ENCODE measurements at regions not wholly inside any gene's neighbourhood (a gene's known extent, or its start where the extent isn't known, plus 50 kb on each side); places are given as distances from the start of the nearest gene placed in this dataset.
"Not testable (repeated sequence)": the region's sequence is repeated elsewhere in the genome, so short reads cannot be mapped to it uniquely, and the experiment has no call there.

DNA sequence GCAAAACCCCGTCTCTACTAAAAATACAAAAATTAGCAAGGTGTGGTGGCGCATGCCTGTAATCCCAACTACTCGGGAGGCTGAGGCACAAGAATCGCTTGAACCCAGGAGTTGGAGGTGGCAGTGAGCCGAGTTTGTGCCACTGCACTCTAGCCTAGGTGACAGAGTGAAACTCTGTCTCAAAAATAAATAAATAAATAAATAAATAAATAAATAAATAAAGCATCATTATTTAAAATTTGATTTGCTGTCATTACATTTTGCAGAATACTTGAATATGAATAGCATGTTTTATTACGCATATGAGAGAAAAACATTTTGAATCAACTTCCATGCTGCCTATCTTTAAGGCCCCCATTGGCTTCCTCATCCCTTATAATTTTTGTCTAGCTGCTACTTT lies 53.4 kb upstream of the MED14 start:
- H3K27me3 Mint-ChIP-seq (ENCODE audit: low read depth); DNase-seq; H3K4me1 Mint-ChIP-seq (ENCODE audit: low read depth); H3K9me3 Mint-ChIP-seq; CTCF ChIA-PET; H3K27ac Mint-ChIP-seq; H3K36me3 Mint-ChIP-seq (ENCODE audit: low read depth); intact Hi-C loops (cut with micrococcal nuclease); H3K4me3 Mint-ChIP-seq: not testable (repeated sequence)

DNA sequence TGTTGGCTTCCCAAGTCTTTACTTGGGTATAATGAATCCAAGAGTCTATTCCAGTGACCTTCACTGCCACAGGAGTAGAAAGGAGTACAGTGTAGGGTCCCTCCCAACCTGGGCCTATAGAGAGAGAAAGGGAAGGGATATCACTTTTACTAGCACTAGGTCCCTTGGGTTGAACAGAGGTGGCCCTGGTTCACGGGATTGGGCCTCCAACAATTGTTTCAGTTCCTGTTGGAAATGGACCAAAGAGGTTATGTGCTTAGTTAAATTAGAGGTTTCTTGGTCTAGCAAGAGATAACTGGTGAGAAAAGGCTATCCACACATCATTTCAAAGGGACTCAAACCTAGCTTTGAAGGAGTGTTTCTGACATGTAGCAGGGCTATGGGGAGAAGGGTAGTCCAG lies 57.1 kb upstream of the MED14 start:
- intact Hi-C loops (cut with micrococcal nuclease), result loop anchor here (10.0 kb wide), 2 partner anchors 322 to 462 kb away; no protein-coding TSS in a partner anchor
- Mint-ChIP-seq H3K9me3 (no peaks in the 10 kb centered on the region), H3K36me3 (ENCODE audit: low read depth) (no peaks in the 10 kb centered on the region), H3K4me3 (no peak overlapping the region), H3K4me1 (ENCODE audit: low read depth) (peaks cover 1% of the 10 kb centered on the region), H3K27ac (no peak overlapping the region), H3K27me3 (ENCODE audit: low read depth) (no peaks in the 10 kb centered on the region)
- CTCF ChIA-PET, result interaction anchor here (6.1 kb wide), 1 partner anchor 140 kb away, joined by 68 read pairs; no protein-coding TSS in a partner anchor
- DNase-seq, result no peak

DNA sequence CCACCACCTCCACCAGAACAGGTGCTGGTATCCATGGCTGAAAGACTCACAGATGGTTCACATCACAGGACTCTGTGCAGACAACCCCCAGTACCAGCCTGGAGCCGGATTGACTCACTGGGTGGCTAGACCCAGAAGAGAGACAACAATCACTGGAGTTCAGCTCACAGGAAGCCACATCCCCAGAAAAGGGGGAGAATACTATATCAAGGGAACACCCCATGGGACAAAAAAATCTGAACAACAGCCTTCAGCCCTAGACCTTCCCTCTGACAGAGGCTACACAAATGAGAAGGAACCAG lies 59.4 kb upstream of the MED14 start:
- not testable (repeated sequence) for H3K27ac Mint-ChIP-seq; DNase-seq; H3K27me3 Mint-ChIP-seq (ENCODE audit: low read depth); H3K36me3 Mint-ChIP-seq (ENCODE audit: low read depth); H3K4me3 Mint-ChIP-seq; H3K9me3 Mint-ChIP-seq; H3K4me1 Mint-ChIP-seq (ENCODE audit: low read depth)
- CTCF ChIA-PET, result interaction anchor here (0.7 to 6.1 kb wide), 14 partner anchors 10 to 253 kb away, joined by 3 to 68 read pairs (median 4); partner anchors contain the start of gene CXorf38
- intact Hi-C loops (cut with micrococcal nuclease), result loop anchor here (1.0 to 10.0 kb wide), 4 partner anchors 143 to 460 kb away; no protein-coding TSS in a partner anchor

DNA sequence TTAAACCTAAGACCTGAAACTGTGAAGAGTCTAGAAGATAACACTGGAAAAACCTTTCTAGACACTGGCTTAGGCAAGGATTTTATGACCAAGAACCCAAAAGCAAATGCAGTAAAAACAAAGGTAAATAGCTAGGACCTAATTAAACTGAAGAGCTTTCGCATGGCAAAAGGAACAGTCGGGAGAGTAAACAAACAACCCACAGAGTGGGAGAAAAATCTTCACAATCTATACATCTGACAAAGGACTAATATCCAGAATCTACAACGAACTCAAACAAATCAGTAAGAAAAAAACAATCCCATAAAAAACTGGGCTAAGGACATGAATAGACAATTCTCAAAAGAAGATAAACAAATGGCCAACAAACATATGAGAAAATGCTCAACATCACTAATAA lies 64.4 kb upstream of the MED14 start:
- H3K4me3 Mint-ChIP-seq; DNase-seq; H3K36me3 Mint-ChIP-seq (ENCODE audit: low read depth); CTCF ChIA-PET; H3K4me1 Mint-ChIP-seq (ENCODE audit: low read depth); H3K27me3 Mint-ChIP-seq (ENCODE audit: low read depth); H3K9me3 Mint-ChIP-seq; H3K27ac Mint-ChIP-seq: not testable (repeated sequence)
- intact Hi-C loops (cut with micrococcal nuclease), result loop anchor here (10.0 kb wide), 2 partner anchors 315 to 455 kb away; no protein-coding TSS in a partner anchor

DNA sequence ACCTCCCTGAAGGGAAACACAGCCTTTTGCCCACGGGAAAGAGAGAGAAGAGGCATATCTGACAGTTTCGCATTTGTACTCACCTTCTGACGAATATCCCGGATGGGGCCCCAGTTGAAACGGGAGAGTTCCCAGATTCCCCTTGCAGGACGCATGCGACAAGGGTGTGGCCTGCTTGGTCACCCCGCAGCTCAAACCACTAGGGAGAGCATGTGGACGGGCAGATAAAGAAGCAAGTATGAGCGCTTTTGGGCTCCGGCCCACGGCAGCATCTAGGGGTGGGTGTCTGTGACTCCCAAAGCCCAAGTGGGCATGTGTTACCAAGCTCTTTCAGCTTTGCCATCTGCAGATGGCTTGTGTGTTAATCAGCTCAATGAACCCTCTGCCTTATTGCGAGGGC lies 70.1 kb upstream of the MED14 start:
- H3K36me3 Mint-ChIP-seq (ENCODE audit: low read depth), result no peaks in the 10 kb centered on the region
- intact Hi-C loops (cut with micrococcal nuclease), result no loop called here

DNA sequence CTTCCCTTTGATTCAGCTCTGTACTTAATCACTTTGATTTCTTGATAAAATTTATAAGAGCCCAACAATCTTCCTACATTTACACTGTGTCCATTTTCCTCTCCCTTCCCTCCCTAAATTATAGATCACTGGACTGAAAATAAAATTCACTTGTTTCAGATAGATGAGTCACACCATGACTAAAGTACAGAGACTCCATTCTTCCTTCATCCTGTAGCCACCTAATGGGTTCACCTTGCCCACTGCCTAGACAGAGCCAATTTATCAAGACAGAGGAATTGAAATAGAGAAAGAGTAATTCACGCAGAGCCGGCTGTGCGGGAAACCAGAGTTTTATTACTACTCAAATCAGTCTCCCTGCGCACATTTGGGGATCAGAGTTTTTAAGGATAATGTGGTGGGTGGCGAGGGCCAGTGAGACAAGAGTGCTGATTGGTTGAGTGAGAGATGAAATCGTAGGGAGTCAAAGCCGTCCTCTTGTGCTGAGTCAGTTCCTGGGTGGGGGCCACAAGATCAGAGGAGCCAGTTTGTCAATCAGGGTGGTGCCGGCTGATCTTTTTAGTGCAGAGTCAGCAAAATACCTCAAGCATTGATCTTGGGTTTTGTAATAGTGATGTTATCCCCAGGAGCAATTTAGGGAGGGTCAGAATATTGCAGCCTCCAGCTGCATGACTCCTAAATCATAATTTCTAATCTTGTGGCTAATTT lies 71.3 kb upstream of the MED14 start:
- intact Hi-C loops (cut with micrococcal nuclease), result no loop called here
- Mint-ChIP-seq H3K9me3 (no peaks in the 10 kb centered on the region), H3K27me3 (ENCODE audit: low read depth) (no peaks in the 10 kb centered on the region), H3K4me1 (ENCODE audit: low read depth) (no peaks in the 10 kb centered on the region), H3K4me3 (no peak overlapping the region), H3K36me3 (ENCODE audit: low read depth) (no peaks in the 10 kb centered on the region), H3K27ac (no peak overlapping the region)
- no peak for DNase-seq
- CTCF ChIA-PET, result interaction anchor here (2.0 kb wide), 1 partner anchor 12 kb away, joined by 6 read pairs; no protein-coding TSS in a partner anchor

More for the DNA sequence above, 70.1 kb upstream of the MED14 start:
- H3K4me3 Mint-ChIP-seq, result no peak overlapping the region
- no peaks in the 10 kb centered on the region for H3K4me1 Mint-ChIP-seq (ENCODE audit: low read depth)
- H3K27ac Mint-ChIP-seq, result no peak overlapping the region
- no peaks in the 10 kb centered on the region for H3K27me3 Mint-ChIP-seq (ENCODE audit: low read depth)
- H3K9me3 Mint-ChIP-seq, result no peaks in the 10 kb centered on the region
- CTCF ChIA-PET, result no interaction called here
- DNase-seq, result no peak

DNA sequence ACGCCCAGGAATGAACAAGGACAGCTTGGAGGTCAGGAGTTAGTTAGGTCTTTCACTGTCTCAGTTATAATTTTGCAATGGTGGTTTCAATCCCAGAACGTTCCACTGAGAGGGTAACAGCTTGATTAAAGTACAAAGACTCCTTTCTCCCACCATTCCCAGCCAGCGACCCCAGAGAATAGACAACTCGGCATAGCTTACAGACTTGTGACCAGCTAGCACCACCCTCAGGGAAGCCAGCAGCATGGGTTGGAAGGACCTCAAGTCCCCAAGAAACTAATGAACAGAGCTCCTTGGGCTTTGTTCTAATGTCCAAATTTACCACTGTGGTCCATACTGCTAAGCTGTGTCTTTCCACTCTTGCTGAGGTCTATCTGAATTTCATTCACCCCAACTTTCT lies 72.0 kb upstream of the MED14 start:
- intact Hi-C loops (cut with micrococcal nuclease), result no loop called here
- H3K27me3 Mint-ChIP-seq (ENCODE audit: low read depth), result no peaks in the 10 kb centered on the region
- DNase-seq, result no peak
- CTCF ChIA-PET, result interaction anchor here (2.0 kb wide), 1 partner anchor 13 kb away, joined by 6 read pairs; no protein-coding TSS in a partner anchor
- no peaks in the 10 kb centered on the region for H3K36me3 Mint-ChIP-seq (ENCODE audit: low read depth)
- H3K27ac Mint-ChIP-seq, result no peak overlapping the region
- no peaks in the 10 kb centered on the region for H3K9me3 Mint-ChIP-seq
- H3K4me3 Mint-ChIP-seq, result no peak overlapping the region
- no peaks in the 10 kb centered on the region for H3K4me1 Mint-ChIP-seq (ENCODE audit: low read depth)

DNA sequence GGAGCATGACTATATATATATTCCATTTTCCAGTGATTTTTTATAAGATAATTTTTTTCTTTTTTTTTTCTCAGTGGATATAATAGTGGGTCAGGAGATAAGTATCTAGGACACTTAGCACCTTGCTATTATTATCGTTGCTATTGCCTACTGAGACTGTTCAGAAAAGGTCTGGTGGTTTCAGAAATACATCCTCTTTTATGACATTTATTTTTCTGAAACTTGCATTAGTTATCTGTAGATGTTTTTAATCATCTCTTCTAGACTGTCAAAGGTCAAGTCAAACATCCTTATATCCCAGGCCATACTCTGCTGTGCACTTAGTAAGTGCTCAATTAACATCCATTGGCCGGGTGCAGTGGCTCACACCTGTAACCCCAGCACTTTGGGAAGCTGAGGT lies 72.9 kb upstream of the MED14 start:
- Mint-ChIP-seq H3K36me3 (ENCODE audit: low read depth) (no peaks in the 10 kb centered on the region), H3K4me3 (no peak overlapping the region), H3K27ac (no peak overlapping the region), H3K27me3 (ENCODE audit: low read depth) (no peaks in the 10 kb centered on the region), H3K9me3 (no peaks in the 10 kb centered on the region), H3K4me1 (ENCODE audit: low read depth) (no peaks in the 10 kb centered on the region)
- intact Hi-C loops (cut with micrococcal nuclease), result no loop called here
- CTCF ChIA-PET, result interaction anchor here (2.0 kb wide), 1 partner anchor 13 kb away, joined by 6 read pairs; no protein-coding TSS in a partner anchor
- DNase-seq, result no peak

DNA sequence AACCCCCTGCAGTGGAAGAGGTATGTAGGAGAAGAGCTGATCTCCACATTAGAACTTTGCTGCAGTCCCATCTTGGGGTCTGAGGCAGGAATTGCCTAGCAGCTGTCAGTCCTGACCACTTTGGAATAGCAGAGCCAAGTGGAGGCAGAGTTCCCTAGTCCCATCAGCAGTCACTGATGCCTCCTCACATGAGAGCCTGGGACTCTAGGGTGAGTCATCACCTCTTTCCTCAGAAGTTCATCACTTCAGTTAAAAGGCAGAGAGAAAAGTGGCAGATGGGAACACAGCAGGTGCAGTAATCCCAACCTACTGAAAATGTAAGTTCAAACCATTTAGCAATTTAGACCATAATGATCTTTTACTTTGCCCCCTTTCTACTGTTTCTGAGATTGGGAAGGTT lies 73.9 kb upstream of the MED14 start:
- Mint-ChIP-seq H3K4me1 (ENCODE audit: low read depth) (no peaks in the 10 kb centered on the region), H3K36me3 (ENCODE audit: low read depth) (no peaks in the 10 kb centered on the region), H3K4me3 (no peak overlapping the region), H3K9me3 (no peaks in the 10 kb centered on the region), H3K27me3 (ENCODE audit: low read depth) (no peaks in the 10 kb centered on the region), H3K27ac (no peak overlapping the region)
- no peak for DNase-seq
- intact Hi-C loops (cut with micrococcal nuclease), result no loop called here
- CTCF ChIA-PET, result no interaction called here

DNA sequence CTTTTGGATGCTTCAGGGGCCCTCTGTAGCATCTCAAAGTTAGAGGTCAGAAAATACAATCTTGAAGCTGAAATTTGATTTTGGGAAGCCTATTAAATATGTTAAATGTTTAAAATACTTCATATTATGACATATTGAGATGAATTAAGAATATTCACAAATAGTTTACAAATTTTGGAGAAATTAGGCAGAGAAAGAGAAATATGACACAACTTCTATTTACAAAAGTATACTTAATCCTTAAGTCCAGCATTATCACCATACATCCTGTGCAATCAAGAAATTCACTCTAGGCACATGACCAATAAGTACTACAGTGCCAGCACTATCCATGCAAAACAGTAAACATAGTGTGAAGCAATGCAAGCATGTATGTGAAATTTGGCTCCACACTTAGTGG lies 79.7 kb upstream of the MED14 start:
- CTCF ChIA-PET; H3K27ac Mint-ChIP-seq; H3K36me3 Mint-ChIP-seq (ENCODE audit: low read depth); DNase-seq; intact Hi-C loops (cut with micrococcal nuclease); H3K9me3 Mint-ChIP-seq; H3K4me3 Mint-ChIP-seq; H3K27me3 Mint-ChIP-seq (ENCODE audit: low read depth); H3K4me1 Mint-ChIP-seq (ENCODE audit: low read depth): not testable (repeated sequence)

DNA sequence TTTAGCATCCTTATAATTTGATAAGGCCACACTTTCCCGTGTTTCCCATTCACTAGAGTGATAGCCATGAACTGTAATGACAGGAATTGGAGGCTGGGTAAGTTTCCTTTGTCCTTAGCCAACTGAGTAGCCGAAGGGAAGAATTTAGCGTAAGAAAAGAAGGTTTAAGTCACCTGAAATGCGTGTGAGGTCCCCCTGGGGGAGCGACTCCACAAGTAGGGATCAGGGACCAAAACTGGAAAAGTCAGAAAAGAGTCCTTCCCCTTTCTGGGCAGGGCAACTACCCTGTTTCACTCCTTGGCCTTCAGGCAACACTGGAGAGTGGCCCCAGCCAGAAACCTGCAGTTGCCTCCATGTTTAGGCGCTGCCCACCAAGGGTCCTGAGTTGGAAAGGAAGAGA lies 81.6 kb upstream of the MED14 start:
- Mint-ChIP-seq H3K4me1 (ENCODE audit: low read depth) (no peaks in the 10 kb centered on the region), H3K9me3 (no peaks in the 10 kb centered on the region), H3K36me3 (ENCODE audit: low read depth) (no peaks in the 10 kb centered on the region), H3K4me3 (no peak overlapping the region), H3K27me3 (ENCODE audit: low read depth) (no peaks in the 10 kb centered on the region), H3K27ac (no peak overlapping the region)
- CTCF ChIA-PET, result no interaction called here
- no peak for DNase-seq
- intact Hi-C loops (cut with micrococcal nuclease), result no loop called here

DNA sequence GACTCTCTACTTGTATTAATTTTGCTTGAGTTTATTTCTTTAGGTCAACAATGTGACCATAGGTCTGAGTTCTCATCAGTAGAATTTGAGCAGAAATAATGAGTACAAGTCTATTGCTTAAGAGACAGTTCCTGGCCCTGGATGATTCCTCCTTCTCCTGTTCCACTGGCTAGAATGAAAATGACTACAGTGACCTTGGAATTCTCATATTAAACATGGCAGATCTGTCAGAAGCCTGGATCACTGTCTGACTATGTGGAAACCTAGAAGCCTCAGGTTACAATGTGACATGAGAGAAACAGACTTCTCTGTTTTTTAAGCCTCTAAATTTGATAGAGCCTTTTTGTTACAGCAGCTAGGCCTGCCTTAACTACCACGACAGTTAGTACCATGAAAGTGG lies 82.9 kb upstream of the MED14 start:
- Mint-ChIP-seq H3K4me3 (no peak overlapping the region), H3K27me3 (ENCODE audit: low read depth) (no peaks in the 10 kb centered on the region), H3K27ac (no peak overlapping the region), H3K4me1 (ENCODE audit: low read depth) (no peaks in the 10 kb centered on the region), H3K36me3 (ENCODE audit: low read depth) (no peaks in the 10 kb centered on the region), H3K9me3 (no peaks in the 10 kb centered on the region)
- intact Hi-C loops (cut with micrococcal nuclease), result no loop called here
- no peak for DNase-seq
- CTCF ChIA-PET, result no interaction called here

DNA sequence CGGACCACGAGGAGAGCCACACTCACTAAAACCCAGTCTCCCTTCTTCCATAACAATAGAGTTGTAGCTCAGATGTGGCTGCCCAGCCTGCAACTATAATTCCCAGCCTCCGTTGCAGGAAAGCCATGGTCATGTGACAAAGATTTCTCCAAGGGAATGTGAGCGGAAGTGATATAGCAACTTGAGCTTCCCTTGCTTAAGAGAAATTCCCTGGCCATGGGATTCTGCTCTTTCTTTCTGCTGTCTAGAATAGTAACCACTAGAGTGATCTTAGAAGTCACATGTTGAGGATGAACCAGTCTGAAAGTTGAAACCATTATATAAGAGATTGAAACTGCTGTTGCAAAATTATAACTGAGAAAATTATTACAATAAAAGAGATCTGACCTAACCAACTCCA lies 86.4 kb upstream of the MED14 start:
- peaks cover 1% of the 10 kb centered on the region for H3K36me3 Mint-ChIP-seq (ENCODE audit: low read depth)

More for the DNA sequence above, 86.4 kb upstream of the MED14 start:
- Mint-ChIP-seq H3K9me3 (peaks cover 4% of the 10 kb centered on the region), H3K27ac (no peak overlapping the region), H3K4me3 (no peak overlapping the region), H3K4me1 (ENCODE audit: low read depth) (no peaks in the 10 kb centered on the region), H3K27me3 (ENCODE audit: low read depth) (no peaks in the 10 kb centered on the region)
- CTCF ChIA-PET, result no interaction called here
- intact Hi-C loops (cut with micrococcal nuclease), result no loop called here
- DNase-seq, result no peak

Measured in activated naive CD4-positive, alpha-beta T cell treated with anti-CD3 and anti-CD28 coated beads for 36 hours (primary cell).